DND-41 (cell line): ENCODE measurements at regions not wholly inside any gene's neighbourhood (a gene's known extent, or its start where the extent isn't known, plus 50 kb on each side); places are given as distances from the start of the nearest gene placed in this dataset.
A peak's percentile ranks its signal among the peaks of the same experiment; 100 is the strongest.

ENCODE experiments used
- ATAC-seq: fragments of 200-7000 bp; cut with Tn5 transposase; 3 replicates; pipeline ENCODE4 v1.9.1; 2021; ENCODE audit warnings: low read depth; ENCODE audit not compliant: insufficient read depth
- DNase-seq: peaks from one replicate; pipeline ENCODE4 v3.0.0-alpha.2; 2020
- H2AFZ ChIP-seq: 2 replicates; pipeline ENCODE4 v1.6.0; 2012; ENCODE audit warnings: low read depth, low read length
- H3K27ac ChIP-seq: 2 replicates; pipeline ENCODE4 v1.5.1; 2012; ENCODE audit warnings: low read length, inconsistent platforms
- H3K27me3 ChIP-seq: fragments of 200-600 bp; sonication (generic); 2 replicates; pipeline ENCODE4 v1.6.0; 2012; ENCODE audit warnings: low read length, mild to moderate bottlenecking, inconsistent platforms; ENCODE audit not compliant: insufficient read depth, poor library complexity
- H3K36me3 ChIP-seq: 2 replicates; pipeline ENCODE4 v1.5.1; 2012; ENCODE audit warnings: low read length, inconsistent platforms; ENCODE audit not compliant: insufficient read depth
- H3K4me1 ChIP-seq: 2 replicates; pipeline ENCODE4 v1.5.1; 2012; ENCODE audit warnings: mild to moderate bottlenecking, low read length; ENCODE audit not compliant: insufficient read depth
- H3K4me2 ChIP-seq: 2 replicates; pipeline ENCODE4 v1.6.0; 2012; ENCODE audit warnings: mild to moderate bottlenecking, moderate library complexity, low read length, inconsistent platforms; ENCODE audit not compliant: insufficient read depth
- H3K4me3 ChIP-seq, 2 experiments: fragments of 200-600 bp in 1 of 2; shearing (Covaris generic) in 1 of 2; 2 replicates each; pipeline ENCODE4 v1.5.1; 2012 to 2016; ENCODE audit warnings: inconsistent platforms in 2 of 2, low read length in 2 of 2, mild to moderate bottlenecking in 2 of 2, low read depth in 1 of 2, moderate library complexity in 1 of 2
- H3K79me2 ChIP-seq: 2 replicates; pipeline ENCODE4 v1.6.0; 2012; ENCODE audit warnings: low read length, inconsistent platforms; ENCODE audit not compliant: insufficient read depth
- H3K9ac ChIP-seq: 2 replicates; pipeline ENCODE4 v1.6.0; 2012; ENCODE audit warnings: low read depth, mild to moderate bottlenecking, inconsistent platforms, low read length, moderate library complexity
- H3K9me3 ChIP-seq: 2 replicates; pipeline ENCODE4 v1.5.1; 2012; ENCODE audit warnings: low read length, moderate library complexity, mild to moderate bottlenecking, inconsistent platforms; ENCODE audit not compliant: insufficient read depth, severe bottlenecking
- H4K20me1 ChIP-seq: 2 replicates; pipeline ENCODE4 v1.6.0; 2012; ENCODE audit warnings: low read length; ENCODE audit not compliant: insufficient read depth
- EZH2 ChIP-seq: IDR thresholded peaks from 3 replicates; pipeline ENCODE4 v1.6.1; 2012; ENCODE audit warnings: borderline replicate concordance, low read depth, mild to moderate bottlenecking, moderate library complexity, low read length, inconsistent platforms; ENCODE audit not compliant: severe bottlenecking
- TF ChIP-seq, protein P1 (sequence below): IDR thresholded peaks from 2 replicates; pipeline ENCODE4 v1.5.1; 2012; ENCODE audit warnings: borderline replicate concordance, low read length, moderate library complexity, mild to moderate bottlenecking; ENCODE audit not compliant: poor library complexity, severe bottlenecking; ENCODE audit errors: extremely low read depth

DNA sequence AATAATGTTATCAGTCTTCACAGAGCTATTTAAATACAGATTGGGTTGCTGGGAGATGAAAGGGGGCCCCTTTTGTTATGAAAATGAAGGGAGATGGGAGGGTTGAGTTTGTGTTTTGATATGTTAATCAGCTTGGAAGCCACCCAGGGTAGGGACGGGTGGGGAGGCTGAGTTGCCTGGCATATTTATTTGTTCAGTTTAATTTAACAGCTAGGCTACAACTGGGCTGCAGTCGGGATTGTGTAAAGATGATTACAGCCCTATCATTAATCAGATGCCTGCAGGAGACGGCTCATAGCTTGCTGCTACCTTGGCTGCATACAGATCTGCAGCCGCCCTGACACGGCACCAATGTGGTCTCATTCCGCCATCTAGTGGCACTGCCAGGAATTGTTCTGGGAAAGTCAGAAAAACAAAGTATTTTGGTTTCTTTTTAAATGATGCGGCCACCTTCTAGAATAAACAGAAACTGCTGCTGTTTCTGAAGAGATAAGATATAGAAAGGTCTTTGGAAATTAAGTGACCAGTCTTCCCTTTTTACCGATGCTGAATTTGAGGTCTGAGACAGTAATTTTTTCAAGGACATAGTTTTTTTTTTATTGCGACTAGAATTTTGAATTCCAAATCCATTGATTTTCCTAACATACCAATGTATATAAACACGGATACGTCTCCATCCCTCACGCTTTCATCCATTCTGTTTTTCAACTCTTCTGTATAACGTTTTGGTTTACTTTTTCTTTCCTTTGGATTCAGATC, 458.0 kb upstream of the ASIC2 start:
- Histone ChIP-seq H3K4me2 (peak overlapping the region; percentile 32; the same call in 1 of the 2 replicates), H4K20me1 (no peaks in the 10 kb centered on the region; the same call in 1 of the 2 replicates), H3K4me1 (no peaks in the 10 kb centered on the region), H3K9ac (no peak overlapping the region), H3K27me3 (peaks cover 8% of the 10 kb centered on the region), H3K36me3 (no peaks in the 10 kb centered on the region), H3K9me3 (no peaks in the 10 kb centered on the region), H2AFZ (no peak overlapping the region), H3K4me3 (no peak overlapping the region), H3K79me2 (no peaks in the 10 kb centered on the region), H3K27ac (no peak overlapping the region)
- DNase-seq (peak; percentile 67), ATAC-seq (peak; percentile 68)
- TF ChIP-seq, protein P1, sequence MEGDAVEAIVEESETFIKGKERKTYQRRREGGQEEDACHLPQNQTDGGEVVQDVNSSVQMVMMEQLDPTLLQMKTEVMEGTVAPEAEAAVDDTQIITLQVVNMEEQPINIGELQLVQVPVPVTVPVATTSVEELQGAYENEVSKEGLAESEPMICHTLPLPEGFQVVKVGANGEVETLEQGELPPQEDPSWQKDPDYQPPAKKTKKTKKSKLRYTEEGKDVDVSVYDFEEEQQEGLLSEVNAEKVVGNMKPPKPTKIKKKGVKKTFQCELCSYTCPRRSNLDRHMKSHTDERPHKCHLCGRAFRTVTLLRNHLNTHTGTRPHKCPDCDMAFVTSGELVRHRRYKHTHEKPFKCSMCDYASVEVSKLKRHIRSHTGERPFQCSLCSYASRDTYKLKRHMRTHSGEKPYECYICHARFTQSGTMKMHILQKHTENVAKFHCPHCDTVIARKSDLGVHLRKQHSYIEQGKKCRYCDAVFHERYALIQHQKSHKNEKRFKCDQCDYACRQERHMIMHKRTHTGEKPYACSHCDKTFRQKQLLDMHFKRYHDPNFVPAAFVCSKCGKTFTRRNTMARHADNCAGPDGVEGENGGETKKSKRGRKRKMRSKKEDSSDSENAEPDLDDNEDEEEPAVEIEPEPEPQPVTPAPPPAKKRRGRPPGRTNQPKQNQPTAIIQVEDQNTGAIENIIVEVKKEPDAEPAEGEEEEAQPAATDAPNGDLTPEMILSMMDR: peak; percentile 95
- no peak for TF ChIP-seq EZH2

DNA sequence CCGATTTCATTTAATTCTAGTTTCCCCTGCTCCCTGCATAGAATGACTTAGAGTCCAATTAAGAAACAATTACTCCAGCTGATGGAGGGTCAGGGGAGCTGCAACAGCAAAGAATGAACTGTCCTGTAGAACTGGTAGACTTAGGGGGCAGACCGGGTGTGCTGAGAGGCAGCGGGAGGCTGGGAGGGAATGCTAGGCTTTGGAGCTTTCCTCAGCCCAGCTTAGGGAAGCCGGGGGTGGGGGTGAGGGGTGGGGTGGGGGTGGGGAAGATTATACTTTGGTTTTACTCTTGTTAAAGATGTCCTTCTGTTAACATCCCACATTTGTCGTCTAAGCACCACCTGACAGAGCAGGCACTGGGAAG, 458.6 kb upstream of the ASIC2 start:
- no peaks in the 10 kb centered on the region for H3K79me2 ChIP-seq
- no peak overlapping the region for H3K4me3 ChIP-seq
- DNase-seq (no peak), ATAC-seq (no peak)
- no peaks in the 10 kb centered on the region for H3K4me1 ChIP-seq
- peaks cover 8% of the 10 kb centered on the region for H3K27me3 ChIP-seq
- no peak overlapping the region for H3K27ac ChIP-seq
- H4K20me1 ChIP-seq: no peaks in the 10 kb centered on the region; the same call in 1 of the 2 replicates
- TF ChIP-seq EZH2: no peak
- TF ChIP-seq, protein P1: no peak
- no peaks in the 10 kb centered on the region for H3K9me3 ChIP-seq
- no peak overlapping the region for H2AFZ ChIP-seq
- H3K4me2 ChIP-seq: no peak overlapping the region
- no peak overlapping the region for H3K9ac ChIP-seq
- no peaks in the 10 kb centered on the region for H3K36me3 ChIP-seq

DNA sequence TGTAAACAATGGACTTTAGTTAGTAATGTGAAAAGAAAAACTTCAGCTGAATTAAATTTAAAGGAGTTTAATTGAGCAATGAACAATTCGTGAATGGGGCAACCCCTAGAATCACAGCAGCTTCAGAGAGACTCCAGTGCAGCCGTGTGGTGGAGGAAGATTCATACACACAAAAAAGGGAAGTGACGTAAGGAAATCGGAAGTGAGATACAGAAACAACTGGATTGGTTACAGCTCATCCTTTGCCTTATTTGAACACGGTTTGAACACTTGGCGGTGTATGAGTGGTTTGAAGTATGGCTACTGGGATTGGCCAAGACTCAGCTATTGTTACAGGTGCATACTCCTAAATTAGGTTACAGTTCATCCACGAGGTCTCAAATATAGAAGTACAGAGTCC, 460.4 kb upstream of the ASIC2 start:
- Histone ChIP-seq H4K20me1 (no peaks in the 10 kb centered on the region; the same call in 1 of the 2 replicates), H3K36me3 (no peaks in the 10 kb centered on the region), H3K9me3 (no peaks in the 10 kb centered on the region), H3K79me2 (no peaks in the 10 kb centered on the region), H3K4me2 (no peak overlapping the region), H3K27me3 (peaks cover 12% of the 10 kb centered on the region), H3K4me1 (no peaks in the 10 kb centered on the region), H3K4me3 (no peak overlapping the region), H2AFZ (no peak overlapping the region), H3K27ac (no peak overlapping the region), H3K9ac (no peak overlapping the region)
- TF ChIP-seq EZH2: no peak
- TF ChIP-seq, protein P1: no peak
- DNase-seq (no peak), ATAC-seq (no peak)
